H1 (cell line): ENCODE measurements at regions not wholly inside any gene's neighbourhood (a gene's known extent, or its start where the extent isn't known, plus 50 kb on each side); places are given as distances from the start of the nearest gene placed in this dataset.

Experiments
- CTCF ChIA-PET: fragments of 300-600 bp; sonication (Branson Sonifier 250); formaldehyde crosslinking; loops from one replicate; lab custom pipeline; 2021; ENCODE audit not compliant: partially characterized antibody; lab: Charles Lee
- POLR2A ChIA-PET: fragments of 300-600 bp; sonication (Branson Sonifier 250); formaldehyde crosslinking; loops from one replicate; lab custom pipeline; 2021; ENCODE audit warnings: inconsistent platforms; ENCODE audit not compliant: partially characterized antibody; lab: Charles Lee
- DNase-seq, 2 experiments: peaks; one replicate each; pipeline versions ENCODE4 v3.0.0 to v3.0.0-alpha.2; 2010 to 2022; ENCODE audit warnings: low spot score in 2 of 2, low read depth in 1 of 2, mixed read lengths in 1 of 2
- FAIRE-seq: peaks from 2 replicates; lab custom pipeline; 2011; peaks lifted over from hg19 to GRCh38; lab: Jason Lieb, UNC
- H2AFZ ChIP-seq: 2 replicates; pipeline ENCODE4 v1.8.1; 2012; ENCODE audit warnings: low read length, inconsistent platforms
- H2AK5ac ChIP-seq: 2 replicates; pipeline ENCODE4 v1.6.1; 2013; ENCODE audit warnings: low read depth, low read length
- H2BK120ac ChIP-seq: replicated peaks from 2 replicates; pipeline ENCODE3; 2013; ENCODE audit warnings: low read depth, low read length, inconsistent platforms
- H2BK12ac ChIP-seq: 2 replicates; pipeline ENCODE4 v1.6.1; 2013; ENCODE audit warnings: low read depth, low read length
- H2BK15ac ChIP-seq: 2 replicates; pipeline ENCODE4 v1.6.1; 2013; ENCODE audit warnings: low read length
- H2BK20ac ChIP-seq: 2 replicates; pipeline ENCODE4 v1.6.1; 2013; ENCODE audit warnings: low read length
- H2BK5ac ChIP-seq: 2 replicates; pipeline ENCODE4 v1.6.1; 2013; ENCODE audit warnings: low read depth, low read length
- H3K14ac ChIP-seq: 2 replicates; pipeline ENCODE4 v1.6.1; 2013; ENCODE audit warnings: inconsistent platforms; ENCODE audit not compliant: insufficient read length
- H3K18ac ChIP-seq: 2 replicates; pipeline ENCODE4 v1.6.1; 2013; ENCODE audit warnings: low read length; ENCODE audit errors: extremely low read depth
- H3K23ac ChIP-seq: 2 replicates; pipeline ENCODE4 v1.6.1; 2013; ENCODE audit warnings: inconsistent platforms; ENCODE audit not compliant: insufficient read length
- H3K23me2 ChIP-seq: 2 replicates; pipeline ENCODE4 v1.6.1; 2013; ENCODE audit warnings: low read depth, low read length
- H3K27ac ChIP-seq: 2 replicates; pipeline ENCODE4 v1.6.1; 2011; ENCODE audit warnings: low read depth, low read length, inconsistent platforms
- H3K27me3 ChIP-seq, 4 experiments: replicated peaks in 1 of 4; 1 replicate in 1 of 4; 2 replicates in 3 of 4; pipeline versions ENCODE4 v1.6.1 to v1.8.1; 2011 to 2013; ENCODE audit warnings: low read length in 3 of 4, mild to moderate bottlenecking in 3 of 4, inconsistent platforms in 2 of 4, mixed read lengths in 2 of 4, moderate library complexity in 1 of 4; ENCODE audit not compliant: control insufficient read depth in 3 of 4, insufficient read depth in 3 of 4; ENCODE audit errors: extremely low read depth in 1 of 4
- H3K36me3 ChIP-seq, 4 experiments: 2 replicates each; pipeline versions ENCODE4 v1.6.1 to v1.8.1; 2011 to 2013; ENCODE audit warnings: mild to moderate bottlenecking in 4 of 4, low read length in 3 of 4, moderate library complexity in 2 of 4, control low read depth in 1 of 4, inconsistent platforms in 1 of 4; ENCODE audit not compliant: insufficient read depth in 4 of 4, control insufficient read depth in 2 of 4
- H3K4ac ChIP-seq: replicated peaks from 2 replicates; pipeline ENCODE3; 2013; ENCODE audit warnings: low read length, low read depth, mixed read lengths, inconsistent platforms; ENCODE audit not compliant: insufficient read length
- H3K4me1 ChIP-seq, 4 experiments: replicated peaks in 1 of 4; 1 replicate in 1 of 4; 2 replicates in 3 of 4; pipeline versions ENCODE4 v1.6.1 to v1.8.1; 2011 to 2013; ENCODE audit warnings: low read length in 3 of 4, inconsistent platforms in 2 of 4, mixed read lengths in 1 of 4; ENCODE audit not compliant: insufficient read depth in 4 of 4, control insufficient read depth in 3 of 4
- H3K4me2 ChIP-seq, 2 experiments: 2 replicates each; pipeline versions ENCODE4 v1.6.1 to v1.8.1; 2011 to 2013; ENCODE audit warnings: low read depth in 2 of 2, low read length in 2 of 2, control low read depth in 1 of 2, inconsistent platforms in 1 of 2, mild to moderate bottlenecking in 1 of 2; ENCODE audit not compliant: insufficient read depth in 1 of 2
- H3K4me3 ChIP-seq, 4 experiments: fragments of 200-600, 300-600 bp in 1 of 4; sonication (generic), shearing (Covaris generic), sonication (Bioruptor Twin) in 1 of 4; 2 replicates each; pipeline versions ENCODE4 v1.5.1 to v1.8.1; 2011 to 2016; ENCODE audit warnings: low read length in 4 of 4, low read depth in 3 of 4, control low read depth in 2 of 4, inconsistent platforms in 2 of 4, mild to moderate bottlenecking in 2 of 4, mixed read lengths in 1 of 4, moderate library complexity in 1 of 4; ENCODE audit not compliant: insufficient read depth in 2 of 4; ENCODE audit errors: extremely low read depth in 1 of 4
- H3K56ac ChIP-seq: replicated peaks from 2 replicates; pipeline ENCODE3; 2013; ENCODE audit warnings: low read depth, mild to moderate bottlenecking, mixed read lengths, low read length, inconsistent platforms; ENCODE audit not compliant: insufficient read length
- H3K79me1 ChIP-seq: 2 replicates; pipeline ENCODE4 v1.6.1; 2013; ENCODE audit warnings: low read depth, low read length, control low read depth
- H3K79me2 ChIP-seq, 2 experiments: 2 replicates each; pipeline versions ENCODE4 v1.6.1 to v1.8.1; 2012 to 2013; ENCODE audit warnings: low read length in 2 of 2, mild to moderate bottlenecking in 2 of 2, inconsistent platforms in 1 of 2; ENCODE audit not compliant: insufficient read depth in 2 of 2, control insufficient read depth in 1 of 2
- H3K9ac ChIP-seq, 4 experiments: replicated peaks in 1 of 4; 1 replicate in 1 of 4; 2 replicates in 3 of 4; pipeline versions ENCODE4 v1.6.1 to v1.8.1; 2011 to 2013; ENCODE audit warnings: low read depth in 3 of 4, low read length in 3 of 4, control low read depth in 2 of 4, mild to moderate bottlenecking in 2 of 4, moderate library complexity in 2 of 4, inconsistent platforms in 1 of 4; ENCODE audit errors: extremely low read depth in 1 of 4
- H3K9me3 ChIP-seq, 2 experiments: 2 replicates each; pipeline versions ENCODE4 v1.6.1 to v1.8.1; 2012 to 2013; ENCODE audit warnings: mild to moderate bottlenecking in 2 of 2, moderate library complexity in 2 of 2, control low read depth in 1 of 2, inconsistent platforms in 1 of 2, low read depth in 1 of 2, low read length in 1 of 2, mixed read lengths in 1 of 2; ENCODE audit not compliant: insufficient read depth in 2 of 2
- H4K20me1 ChIP-seq, 2 experiments: replicated peaks in 1 of 2; 2 replicates each; pipeline versions ENCODE3 to v1.8.1; 2011 to 2013; ENCODE audit warnings: inconsistent platforms in 2 of 2, low read length in 2 of 2, mild to moderate bottlenecking in 1 of 2; ENCODE audit not compliant: insufficient read depth in 2 of 2, control insufficient read depth in 1 of 2
- H4K5ac ChIP-seq: 2 replicates; pipeline ENCODE4 v1.6.1; 2013; ENCODE audit warnings: low read length, low read depth, mixed read lengths, inconsistent platforms; ENCODE audit not compliant: insufficient read length
- H4K8ac ChIP-seq: 2 replicates; pipeline ENCODE4 v1.8.0; 2013; ENCODE audit warnings: mild to moderate bottlenecking, moderate library complexity, low read length, inconsistent platforms; ENCODE audit not compliant: insufficient read depth; ENCODE audit errors: extremely low read depth
- H4K91ac ChIP-seq: replicated peaks from 2 replicates; pipeline ENCODE3; 2013; ENCODE audit warnings: low read length, mixed read lengths, inconsistent platforms; ENCODE audit not compliant: insufficient read length
- BCL11A ChIP-seq, 2 experiments: IDR thresholded peaks; one replicate each; pipeline ENCODE4 v1.6.1; 2011; ENCODE audit warnings: low read depth in 2 of 2, low read length in 2 of 2, mild to moderate bottlenecking in 2 of 2
- CEBPB ChIP-seq: IDR thresholded peaks from 2 replicates; pipeline ENCODE4 v1.6.1; 2012; ENCODE audit warnings: low read depth, low read length
- CTBP2 ChIP-seq: IDR thresholded peaks from 2 replicates; pipeline ENCODE4 v1.7.0; 2011; ENCODE audit warnings: borderline replicate concordance, mild to moderate bottlenecking, moderate library complexity, mixed read lengths, low read length; ENCODE audit not compliant: insufficient read depth, insufficient read length
- KDM5A ChIP-seq: fragments of 200-600 bp; IDR thresholded peaks from 2 replicates; pipeline ENCODE4 v1.7.1; 2012; ENCODE audit warnings: mild to moderate bottlenecking, low read length, inconsistent platforms, mixed read lengths
- NANOG ChIP-seq: IDR thresholded peaks from 2 replicates; pipeline ENCODE4 v1.6.1; 2011; ENCODE audit warnings: low read length, low read depth, mild to moderate bottlenecking, inconsistent platforms; ENCODE audit not compliant: insufficient read depth, poor library complexity, severe bottlenecking
- POU5F1 ChIP-seq: IDR thresholded peaks from 2 replicates; pipeline ENCODE4 v1.6.1; 2011; ENCODE audit warnings: low read depth, mild to moderate bottlenecking, low read length, moderate library complexity
- YY1 ChIP-seq: IDR thresholded peaks from 2 replicates; pipeline ENCODE4 v1.6.1; 2011; ENCODE audit warnings: low read depth, mild to moderate bottlenecking, low read length
- TF ChIP-seq, protein P1 (sequence below): IDR thresholded peaks from 2 replicates; pipeline ENCODE4 v1.6.1; 2012; ENCODE audit warnings: inconsistent platforms

- no peak overlapping the region for H3K18ac ChIP-seq
- no peak overlapping the region for H3K4me3 ChIP-seq
- H2AFZ ChIP-seq, result no peak overlapping the region
- H4K91ac ChIP-seq, result no peak overlapping the region
- no peak overlapping the region for H3K23ac ChIP-seq
- H4K20me1 ChIP-seq, result no peaks in the 10 kb centered on the region
- CTCF ChIA-PET, result interaction anchor here (0.9 kb wide), 1 partner anchor 293 kb away, joined by 3 read pairs; no protein-coding TSS in a partner anchor
- no peak overlapping the region for H3K4ac ChIP-seq
- no peak for FAIRE-seq
- no peaks in the 10 kb centered on the region for H3K23me2 ChIP-seq
- H4K8ac ChIP-seq, result no peak overlapping the region
- no peak overlapping the region for H4K5ac ChIP-seq
- no peak overlapping the region for H3K56ac ChIP-seq
- no peaks in the 10 kb centered on the region for H3K27me3 ChIP-seq
- peaks cover 0 to 5% of the 10 kb centered on the region in 2 experiments; a peak in 1 of 4 replicates for H3K9me3 ChIP-seq
- no peak overlapping the region for H2AK5ac ChIP-seq
- H3K4me2 ChIP-seq, result no peak overlapping the region
- H3K4me1 ChIP-seq, result no peaks in the 10 kb centered on the region; a peak in 1 of 7 replicates
- no peak overlapping the region for H2BK5ac ChIP-seq
- H2BK15ac ChIP-seq, result no peak overlapping the region
- TF ChIP-seq NANOG (no peak), POU5F1 (no peak), CEBPB (no peak), BCL11A (IDR thresholded peaks at IDR 0.05; ENCODE audit: low read depth in 2 of 2, low read length in 2 of 2) (no peak), YY1 (no peak), CTBP2 (no peak), KDM5A (no peak)
- TF ChIP-seq, protein P1, sequence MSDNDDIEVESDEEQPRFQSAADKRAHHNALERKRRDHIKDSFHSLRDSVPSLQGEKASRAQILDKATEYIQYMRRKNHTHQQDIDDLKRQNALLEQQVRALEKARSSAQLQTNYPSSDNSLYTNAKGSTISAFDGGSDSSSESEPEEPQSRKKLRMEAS, result no peak
- H3K14ac ChIP-seq, result no peak overlapping the region
- POLR2A ChIA-PET, result no interaction called here
- DNase-seq, result no peak
- no peak overlapping the region for H2BK20ac ChIP-seq
- no peak overlapping the region for H3K27ac ChIP-seq
- H3K9ac ChIP-seq, result no peak overlapping the region
- H3K36me3 ChIP-seq, result no peaks in the 10 kb centered on the region
- H2BK120ac ChIP-seq, result no peak overlapping the region
- H3K79me1 ChIP-seq, result no peaks in the 10 kb centered on the region
- no peak overlapping the region for H2BK12ac ChIP-seq
- no peaks in the 10 kb centered on the region for H3K79me2 ChIP-seq
Observed at GRCh38 chr6:86028776-86029175, 386.1 kb upstream of the SYNCRIP start.
